ENCODE measurements at regions not wholly inside any gene's neighbourhood (a gene's known extent, or its start where the extent isn't known, plus 50 kb on each side); places are given as distances from the start of the nearest gene placed in this dataset.

DNA sequence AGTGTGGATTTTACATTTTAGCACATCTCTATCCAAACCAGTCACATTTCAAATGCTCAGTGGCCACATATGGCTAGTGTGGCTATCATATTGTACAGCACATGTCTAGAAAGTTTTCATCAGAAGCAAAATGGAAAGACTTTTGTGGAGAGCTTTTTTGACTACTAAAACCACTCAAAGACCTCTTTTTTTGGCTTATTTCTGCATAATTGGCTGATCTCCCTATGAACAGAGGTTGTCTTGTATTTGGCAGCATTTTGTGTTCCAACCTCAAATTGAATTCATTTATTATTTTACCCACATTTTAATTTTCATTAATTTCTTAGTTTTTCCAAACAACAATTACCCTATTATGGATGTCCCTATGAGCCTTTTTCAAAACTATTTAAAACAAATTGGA, 395.7 kb downstream of the TLE1 start:
- TF ChIP-seq ASH2L (IDR thresholded peaks at IDR 0.05; ENCODE audit: borderline replicate concordance, low read depth) (no peak), RAD21 (IDR thresholded peaks at IDR 0.05; ENCODE audit: insufficient read depth, low read depth, low read length) (no peak), TCF12 (IDR thresholded peaks at IDR 0.05; ENCODE audit: low read depth, low read length) (no peak)

All from GM12878 (cell line).